Vagina (tissue), 2 donors: ENCODE measurements at regions not wholly inside any gene's neighbourhood (a gene's known extent, or its start where the extent isn't known, plus 50 kb on each side); places are given as distances from the start of the nearest gene placed in this dataset.

ENCODE experiments used
- POLR2A ChIP-seq, 2 donors: fragments of 450-650 bp; IDR thresholded peaks; one replicate each; pipeline ENCODE4 v1.6.1; 2017; ENCODE audit warnings: antibody characterized with exemption in 2 of 2, mild to moderate bottlenecking in 2 of 2, moderate library complexity in 2 of 2
- TF ChIP-seq, protein P1 (sequence below), 3 experiments: fragments of 450-650 bp in 2 of 3; fragments of 200-600 bp in 1 of 3; sonication (generic) in 1 of 3; IDR thresholded peaks; one replicate each; pipeline ENCODE4 v1.5.1; 2017 to 2019; ENCODE audit warnings: antibody characterized with exemption in 3 of 3, mild to moderate bottlenecking in 2 of 3, moderate library complexity in 2 of 3

DNA sequence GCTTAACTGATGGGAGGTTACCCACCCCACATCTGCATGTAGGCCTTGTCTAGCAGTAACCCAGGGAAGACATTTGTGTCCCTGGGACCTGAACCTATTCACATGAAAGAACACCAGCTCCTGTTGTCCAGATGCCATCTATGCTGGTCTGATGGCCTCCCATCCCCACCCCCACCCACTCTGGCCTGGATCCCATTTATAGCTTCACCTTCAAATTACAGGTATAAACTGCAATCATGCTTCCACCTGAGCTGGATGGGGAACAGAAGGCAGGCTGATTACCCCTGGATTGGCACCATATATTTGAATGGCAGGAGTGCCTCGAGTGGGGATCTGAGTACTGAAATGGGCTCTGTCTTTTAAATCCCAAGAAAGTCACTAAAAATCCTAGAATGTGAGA lies 312.7 kb upstream of the USP24 start:
- TF ChIP-seq, protein P1, sequence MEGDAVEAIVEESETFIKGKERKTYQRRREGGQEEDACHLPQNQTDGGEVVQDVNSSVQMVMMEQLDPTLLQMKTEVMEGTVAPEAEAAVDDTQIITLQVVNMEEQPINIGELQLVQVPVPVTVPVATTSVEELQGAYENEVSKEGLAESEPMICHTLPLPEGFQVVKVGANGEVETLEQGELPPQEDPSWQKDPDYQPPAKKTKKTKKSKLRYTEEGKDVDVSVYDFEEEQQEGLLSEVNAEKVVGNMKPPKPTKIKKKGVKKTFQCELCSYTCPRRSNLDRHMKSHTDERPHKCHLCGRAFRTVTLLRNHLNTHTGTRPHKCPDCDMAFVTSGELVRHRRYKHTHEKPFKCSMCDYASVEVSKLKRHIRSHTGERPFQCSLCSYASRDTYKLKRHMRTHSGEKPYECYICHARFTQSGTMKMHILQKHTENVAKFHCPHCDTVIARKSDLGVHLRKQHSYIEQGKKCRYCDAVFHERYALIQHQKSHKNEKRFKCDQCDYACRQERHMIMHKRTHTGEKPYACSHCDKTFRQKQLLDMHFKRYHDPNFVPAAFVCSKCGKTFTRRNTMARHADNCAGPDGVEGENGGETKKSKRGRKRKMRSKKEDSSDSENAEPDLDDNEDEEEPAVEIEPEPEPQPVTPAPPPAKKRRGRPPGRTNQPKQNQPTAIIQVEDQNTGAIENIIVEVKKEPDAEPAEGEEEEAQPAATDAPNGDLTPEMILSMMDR (IDR thresholded peaks at IDR 0.05) = no peak
- no peak for TF ChIP-seq POLR2A (IDR thresholded peaks at IDR 0.05)
